GM12892 (cell line): ENCODE measurements at regions not wholly inside any gene's neighbourhood (a gene's known extent, or its start where the extent isn't known, plus 50 kb on each side); places are given as distances from the start of the nearest gene placed in this dataset.

Experiments
- DNase-seq: peaks from one replicate; pipeline ENCODE4 v3.0.0; 2011; ENCODE audit not compliant: insufficient read length
- FAIRE-seq: peaks from 2 replicates; lab custom pipeline; 2011; peaks lifted over from hg19 to GRCh38; lab: Jason Lieb, UNC
- POLR2A ChIP-seq: IDR thresholded peaks from 2 replicates; pipeline ENCODE4 v1.6.1; 2011; ENCODE audit warnings: low read depth, low read length, control low read depth
- POLR2AphosphoS5 ChIP-seq: IDR thresholded peaks from 2 replicates; pipeline ENCODE4 v1.6.1; 2011; ENCODE audit warnings: low read depth, low read length, control low read depth
- TAF1 ChIP-seq: IDR thresholded peaks from 2 replicates; pipeline ENCODE4 v1.6.1; 2011; ENCODE audit warnings: low read depth, mild to moderate bottlenecking, control low read depth, low read length, borderline replicate concordance

DNA sequence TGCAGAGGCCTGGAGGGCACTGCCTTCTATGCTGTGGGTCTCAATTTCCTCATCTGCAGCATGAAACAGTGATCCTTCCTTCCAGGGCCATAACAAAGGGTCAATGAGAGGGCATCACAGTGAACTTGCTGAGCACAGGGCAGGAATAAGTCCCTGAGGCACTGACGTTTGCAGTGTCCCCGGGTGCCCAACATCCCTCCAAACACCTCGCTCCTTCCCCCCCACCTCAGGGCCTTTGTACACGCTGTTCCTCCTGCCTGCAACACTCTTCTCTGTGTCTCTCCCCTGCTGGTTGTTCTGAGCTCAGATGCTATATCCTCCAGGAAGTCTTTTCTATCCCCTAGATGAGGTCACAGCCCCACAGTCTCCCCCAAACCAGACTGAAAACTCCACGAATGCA, 59.7 kb upstream of the TCF20 start:
- FAIRE-seq = no peak
- DNase-seq = no peak
- TF ChIP-seq POLR2A (no peak), POLR2AphosphoS5 (no peak), TAF1 (no peak)

DNA sequence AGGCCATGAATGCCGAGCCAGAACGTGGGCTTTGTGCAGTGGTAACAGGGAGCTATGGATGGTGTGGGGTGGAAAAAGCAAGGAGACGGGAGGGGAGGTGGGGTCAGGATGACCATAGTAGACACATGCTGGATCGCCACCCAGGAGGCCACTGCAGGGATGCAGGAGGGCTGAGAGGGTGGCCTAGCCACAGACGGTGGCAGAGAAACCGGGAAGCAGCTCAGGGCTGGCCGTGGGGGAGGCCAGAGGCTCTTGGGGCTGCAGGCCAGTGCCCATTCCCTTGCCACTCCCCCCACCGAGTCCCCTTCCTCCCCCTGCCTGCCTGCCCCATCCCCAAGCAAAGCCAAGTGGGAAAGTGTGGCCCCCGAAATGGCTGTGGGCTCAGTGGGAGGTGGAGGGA, 59.1 kb upstream of the TCF20 start:
- DNase-seq = no peak
- no peak for FAIRE-seq
- TF ChIP-seq POLR2AphosphoS5 (no peak), TAF1 (no peak), POLR2A (no peak)

DNA sequence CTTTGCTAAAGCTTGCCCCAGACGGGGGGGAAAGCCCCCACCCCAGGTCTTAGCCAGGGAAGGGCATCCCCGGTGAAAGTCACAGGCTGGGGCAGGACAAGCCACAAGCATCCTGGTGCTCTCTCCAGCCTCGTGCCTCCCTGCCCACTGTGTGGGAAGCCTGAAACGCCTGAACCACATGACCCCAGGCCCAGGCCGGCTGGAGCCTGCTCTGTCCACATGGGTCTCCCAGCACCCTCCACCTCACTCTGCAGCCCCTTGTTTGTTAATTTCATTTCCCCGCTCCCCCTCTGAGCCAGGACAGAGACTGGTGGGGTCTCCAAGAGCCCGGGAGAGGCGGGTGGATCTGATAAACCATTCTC, 58.3 kb upstream of the TCF20 start:
- no peak for FAIRE-seq
- TF ChIP-seq POLR2A (no peak), TAF1 (no peak), POLR2AphosphoS5 (no peak)
- no peak for DNase-seq

DNA sequence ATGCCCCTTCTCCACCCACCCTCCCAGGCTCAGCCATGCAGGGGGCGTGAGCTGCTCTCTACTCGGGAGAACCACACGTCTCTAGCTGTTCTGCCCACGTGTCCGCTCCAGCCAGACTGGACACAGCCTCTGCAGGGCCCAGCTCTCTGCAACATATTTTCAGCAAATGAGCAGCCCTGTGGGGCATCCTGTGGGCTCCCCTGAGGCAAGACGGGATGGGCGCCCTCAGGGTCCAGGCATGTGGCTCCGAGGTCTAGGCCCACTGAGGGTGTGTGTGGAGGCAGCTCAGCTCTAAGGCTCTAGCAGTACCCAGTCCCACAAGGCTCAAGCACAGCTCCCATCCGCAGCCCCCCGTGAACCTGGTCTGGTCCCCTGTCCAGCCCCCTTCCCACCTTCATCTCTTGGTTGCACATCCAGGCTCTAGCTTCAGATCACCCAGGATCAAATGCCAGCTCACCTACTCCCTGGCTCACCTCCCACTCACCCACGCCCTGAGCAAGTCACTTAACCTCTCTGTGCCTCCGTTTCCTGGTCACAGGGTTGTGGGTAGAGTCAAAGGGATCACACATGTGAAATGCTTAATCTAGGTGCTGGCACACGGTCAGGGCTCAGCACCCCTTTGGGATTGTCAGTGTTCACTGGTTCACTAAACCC, 57.8 kb upstream of the TCF20 start:
- FAIRE-seq (no peak), DNase-seq (no peak)
- TF ChIP-seq POLR2AphosphoS5 (no peak), POLR2A (no peak), TAF1 (no peak)

DNA sequence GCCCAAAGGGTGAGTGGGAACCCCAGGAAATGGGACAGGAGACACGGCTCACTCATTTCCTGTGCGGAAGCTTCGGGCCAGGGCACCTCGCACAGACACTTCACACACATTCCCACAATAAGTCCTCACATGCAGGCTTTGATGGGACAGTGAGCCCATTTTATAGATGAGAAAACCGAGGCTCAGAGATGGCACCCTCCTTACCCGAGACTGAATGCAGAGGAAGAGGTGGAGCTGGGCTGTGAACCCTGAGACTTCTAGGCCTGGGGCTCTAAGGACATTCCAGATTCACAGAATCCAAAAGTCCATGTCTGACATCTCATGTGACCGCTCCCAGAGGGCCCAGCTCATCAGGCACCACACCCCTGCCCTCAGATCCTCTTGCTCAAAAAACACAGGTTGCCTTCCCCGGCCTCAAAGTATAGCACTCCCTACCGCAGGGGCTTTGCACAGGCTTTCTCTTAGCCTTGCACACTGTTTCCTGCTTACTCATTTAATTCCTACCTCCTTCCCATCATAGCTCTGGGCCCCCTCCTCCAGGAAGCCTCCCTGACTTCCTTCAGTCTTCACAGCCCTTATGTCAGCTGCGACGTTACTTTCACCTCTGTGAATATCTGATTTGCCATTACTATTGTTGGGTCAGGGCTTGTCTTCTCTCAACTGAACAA, 57.1 kb upstream of the TCF20 start:
- DNase-seq (no peak), FAIRE-seq (no peak)
- TF ChIP-seq TAF1 (no peak), POLR2A (no peak), POLR2AphosphoS5 (no peak)

DNA sequence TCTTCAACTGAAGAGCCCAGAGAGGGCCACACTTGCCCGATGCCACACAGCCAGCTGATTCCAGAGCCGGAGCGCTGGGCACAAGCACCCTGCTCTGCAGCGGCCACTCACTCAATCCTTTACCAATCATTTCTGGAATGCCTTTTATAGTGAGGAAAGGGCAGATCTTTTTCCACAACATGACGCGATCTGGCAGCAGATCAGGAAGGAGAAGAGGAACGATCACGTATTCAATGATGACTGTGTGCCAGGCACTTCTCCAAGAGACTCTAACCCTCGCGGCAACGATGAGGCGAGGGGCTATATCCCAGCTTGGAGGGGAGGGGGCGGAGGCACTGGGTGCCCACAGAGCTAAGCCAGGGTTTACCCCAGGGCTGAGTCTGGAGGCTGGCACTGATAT, 56.3 kb upstream of the TCF20 start:
- DNase-seq (no peak), FAIRE-seq (no peak)

DNA sequence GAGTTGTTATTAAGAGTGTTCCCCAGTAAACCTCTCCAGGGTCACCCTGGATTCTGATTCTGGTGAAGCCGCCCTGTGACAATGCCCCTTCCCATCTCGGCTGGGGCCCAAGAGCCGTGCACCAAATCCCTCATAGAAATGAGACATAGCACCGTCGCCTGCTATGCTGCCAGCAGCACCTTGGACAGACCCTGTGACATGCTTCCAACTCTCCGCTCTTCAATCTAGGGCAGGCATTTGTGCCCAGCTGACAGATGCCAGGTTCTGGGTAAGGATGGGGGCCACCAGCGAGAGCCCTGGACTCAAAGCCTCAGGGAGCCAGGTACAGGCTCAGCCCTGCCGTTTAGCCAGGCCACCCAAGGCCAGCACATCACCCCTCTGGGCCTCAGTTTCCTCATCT, 55.8 kb upstream of the TCF20 start:
- DNase-seq (no peak), FAIRE-seq (no peak)
- TF ChIP-seq POLR2AphosphoS5 = no peak
- TF ChIP-seq TAF1 = no peak
- TF ChIP-seq POLR2A = no peak

More for the DNA sequence above, 56.3 kb upstream of the TCF20 start:
- no peak for TF ChIP-seq POLR2A
- no peak for TF ChIP-seq TAF1
- TF ChIP-seq POLR2AphosphoS5 = no peak

DNA sequence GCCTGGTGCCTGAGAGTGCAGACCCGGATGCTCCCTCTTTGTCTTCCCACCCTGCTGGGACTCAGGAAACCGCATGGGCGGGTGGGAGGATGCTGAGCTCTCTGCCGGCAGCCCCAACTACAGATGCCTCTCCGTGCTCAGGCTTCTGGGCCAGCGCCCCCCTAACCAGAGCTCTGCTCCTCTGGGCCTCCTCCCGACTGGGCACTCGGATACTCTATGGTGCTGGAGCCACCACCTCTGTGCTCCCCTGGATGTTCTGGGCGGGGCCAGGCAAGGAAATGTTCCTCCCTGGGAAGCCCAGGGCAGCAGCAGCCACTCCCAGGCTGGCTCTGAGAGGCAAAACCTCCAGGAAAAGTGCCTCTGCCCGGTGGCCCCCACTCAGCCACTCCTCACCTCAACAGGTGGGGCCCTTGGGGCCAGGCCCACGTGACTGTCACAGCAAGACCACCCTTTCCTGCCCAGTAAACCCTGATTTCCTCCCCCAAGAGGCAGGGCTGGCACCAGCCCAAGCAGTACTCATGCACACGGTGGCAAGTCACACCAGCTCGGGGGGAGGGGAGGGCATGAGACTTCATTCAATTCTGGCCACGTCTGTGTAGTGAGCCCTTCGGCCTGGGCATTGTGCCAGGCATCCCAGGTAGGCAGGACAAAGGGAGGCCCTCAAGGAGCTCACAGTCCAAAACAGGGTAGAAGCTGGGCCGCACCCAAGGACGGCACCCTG, 54.7 kb upstream of the TCF20 start:
- TF ChIP-seq POLR2AphosphoS5 = no peak
- TF ChIP-seq TAF1 = no peak
- no peak for TF ChIP-seq POLR2A
- DNase-seq = no peak
- FAIRE-seq = no peak

DNA sequence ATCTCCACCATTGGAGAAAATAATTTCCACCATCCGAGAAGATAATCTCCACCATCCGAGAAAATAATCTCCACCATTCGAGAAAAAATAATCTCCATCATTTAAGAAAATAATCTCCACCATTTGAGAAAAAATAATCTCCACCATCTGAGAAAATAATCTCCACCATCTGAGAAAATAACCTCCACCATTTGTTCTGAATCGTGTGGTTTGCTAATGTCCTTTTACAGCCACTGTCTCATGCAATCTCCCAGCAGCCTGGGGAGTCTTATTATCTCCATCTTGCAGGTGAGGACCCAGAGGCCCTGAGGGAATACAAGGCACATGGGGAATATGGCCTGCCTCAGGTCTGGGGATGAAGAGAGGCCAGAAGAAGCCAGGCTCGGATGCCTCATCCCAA, 54.1 kb upstream of the TCF20 start:
- no peak for DNase-seq
- FAIRE-seq = no peak
- TF ChIP-seq POLR2A = no peak
- TF ChIP-seq TAF1 = no peak
- no peak for TF ChIP-seq POLR2AphosphoS5

DNA sequence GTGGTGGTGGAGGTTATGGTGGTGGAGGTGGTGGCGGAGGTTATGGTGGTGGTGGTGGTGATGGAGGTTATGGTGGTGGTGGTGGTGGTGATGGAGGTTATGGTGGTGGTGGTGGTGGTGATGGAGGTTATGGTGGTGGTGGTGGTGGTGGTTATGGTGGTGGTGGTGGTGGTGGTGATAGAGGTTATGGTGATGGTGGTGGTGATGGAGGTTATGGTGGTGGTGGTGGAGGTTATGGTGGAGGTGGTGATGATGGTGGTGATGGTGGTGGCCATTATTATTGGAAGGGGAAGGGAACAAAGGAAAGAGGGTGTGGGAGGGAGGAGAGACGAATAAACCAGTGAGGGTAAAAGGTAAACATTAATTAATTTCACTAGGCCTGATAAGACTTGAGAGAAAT, 53.5 kb upstream of the TCF20 start:
- TF ChIP-seq POLR2AphosphoS5 (no peak), TAF1 (no peak), POLR2A (no peak)
- DNase-seq (no peak), FAIRE-seq (peak; percentile 94)

DNA sequence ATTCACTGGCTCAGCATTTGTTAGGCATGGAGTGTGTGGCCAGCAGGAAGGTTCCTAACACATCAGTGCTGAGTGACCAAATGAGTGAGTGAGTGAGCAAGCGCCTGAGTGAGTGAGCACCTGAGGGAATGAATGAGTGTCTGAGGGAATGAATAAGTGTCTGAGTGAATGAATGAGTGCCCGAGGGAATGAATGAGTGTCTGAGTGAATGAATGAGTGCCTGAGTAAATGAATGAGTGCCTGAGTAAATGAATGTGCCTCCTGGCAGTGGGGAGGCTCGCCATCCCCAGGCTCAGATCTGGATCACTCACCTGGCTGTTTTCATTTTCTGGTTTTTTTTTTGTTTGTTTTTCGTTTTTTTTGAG, 52.1 kb upstream of the TCF20 start:
- FAIRE-seq = no peak
- TF ChIP-seq TAF1 = no peak
- no peak for TF ChIP-seq POLR2AphosphoS5
- no peak for TF ChIP-seq POLR2A

More for the DNA sequence above, 52.1 kb upstream of the TCF20 start:
- no peak for DNase-seq
